HepG2 (cell line): ENCODE measurements at regions not wholly inside any gene's neighbourhood (a gene's known extent, or its start where the extent isn't known, plus 50 kb on each side); places are given as distances from the start of the nearest gene placed in this dataset.

ENCODE experiments used
- ATAC-seq: fragments of 200-7000 bp; cut with Tn5 transposase; 3 replicates; pipeline ENCODE4 v1.9.1; 2020; ENCODE audit warnings: mild to moderate bottlenecking, moderate library complexity
- BruUV-seq: library from RNA; stranded (reverse); fragments of 400-500 nt; replicated peaks from 2 replicates; lab custom pipeline; 2021; lab: Mats Ljungman, UMichigan
- CTCF ChIA-PET: fragments of 300-600 bp; formaldehyde crosslinking; extraction: SDS; loops from one replicate; lab custom pipeline; 2021; ENCODE audit warnings: low total read pairs, inconsistent platforms, low intra/inter-chr PET ratio; lab: Yijun Ruan, JAX
- POLR2A ChIA-PET: fragments of 350-600 bp; sonication (Branson Sonifier 250); formaldehyde crosslinking; loops from one replicate; lab custom pipeline; 2020; ENCODE audit warnings: antibody characterized with exemption, inconsistent platforms; lab: Yijun Ruan, JAX
- DNase-seq: peaks from one replicate; pipeline ENCODE4 v3.0.0-alpha.2; 2015; ENCODE audit warnings: low spot score
- FAIRE-seq: peaks from 3 replicates; lab custom pipeline; 2011; peaks lifted over from hg19 to GRCh38; lab: Jason Lieb, UNC
- H2AFZ ChIP-seq: one replicate; pipeline ENCODE4 v1.6.1; 2011; ENCODE audit warnings: low read length, inconsistent platforms
- H3K27ac ChIP-seq: fragments of 300-600 bp; 3 replicates; pipeline ENCODE4 v1.8.0; 2011; ENCODE audit warnings: mixed run types, mild to moderate bottlenecking, mixed read lengths, low read length, inconsistent platforms; ENCODE audit not compliant: insufficient read depth; ENCODE audit errors: extremely low read length
- H3K27me3 ChIP-seq, 2 experiments: fragments of 200-600 bp in 1 of 2; 2 replicates in 1 of 2; 3 replicates in 1 of 2; pipeline versions ENCODE4 v1.6.0 to v1.8.0; 2011; ENCODE audit warnings: low read length in 2 of 2, mild to moderate bottlenecking in 2 of 2, moderate library complexity in 2 of 2, inconsistent platforms in 1 of 2; ENCODE audit not compliant: insufficient read depth in 2 of 2, control insufficient read depth in 1 of 2
- H3K36me3 ChIP-seq, 2 experiments: fragments of 200-600 bp in 1 of 2; replicated peaks in 1 of 2; 2 replicates in 1 of 2; 3 replicates in 1 of 2; pipeline versions ENCODE4 v1.5.1 to v1.8.0; 2011; ENCODE audit warnings: low read length in 2 of 2, inconsistent platforms in 1 of 2; ENCODE audit not compliant: insufficient read depth in 2 of 2, control insufficient read depth in 1 of 2
- H3K4me1 ChIP-seq: 2 replicates; pipeline ENCODE4 v1.5.1; 2012; ENCODE audit warnings: low read length, inconsistent platforms; ENCODE audit not compliant: insufficient read depth
- H3K4me2 ChIP-seq: 2 replicates; pipeline ENCODE4 v1.6.0; 2011; ENCODE audit warnings: low read depth, low read length, inconsistent platforms
- H3K4me3 ChIP-seq, 3 experiments: fragments of 200-600 bp in 1 of 3; sonication (generic), shearing (Covaris generic) in 1 of 3; replicated peaks in 1 of 3; 2 replicates each; pipeline ENCODE4 v1.5.1; 2011 to 2016; ENCODE audit warnings: low read length in 3 of 3, inconsistent platforms in 2 of 3, low read depth in 2 of 3, mild to moderate bottlenecking in 2 of 3, control low read depth in 1 of 3, mixed read lengths in 1 of 3; ENCODE audit not compliant: insufficient read depth in 1 of 3
- H3K79me2 ChIP-seq: one replicate; pipeline ENCODE4 v1.6.1; 2011; ENCODE audit warnings: low read length, inconsistent platforms; ENCODE audit not compliant: insufficient read depth
- H3K9ac ChIP-seq: 2 replicates; pipeline ENCODE4 v1.6.0; 2011; ENCODE audit warnings: mild to moderate bottlenecking, low read depth, low read length, inconsistent platforms; ENCODE audit not compliant: insufficient read depth
- H3K9me3 ChIP-seq: 2 replicates; pipeline ENCODE4 v1.5.1; 2012; ENCODE audit warnings: mild to moderate bottlenecking, low read length
- H4K20me1 ChIP-seq: 2 replicates; pipeline ENCODE4 v1.6.0; 2011; ENCODE audit warnings: inconsistent platforms, mild to moderate bottlenecking, low read length, moderate library complexity; ENCODE audit not compliant: insufficient read depth
- HNF1A ChIP-seq, 2 experiments: sonication (generic) in 1 of 2; formaldehyde crosslinking in 1 of 2; IDR thresholded peaks; 2 replicates each; pipeline versions ENCODE4 v1.4.0 to v1.6.1; 2016 to 2020; ENCODE audit warnings: borderline replicate concordance in 1 of 2, low read depth in 1 of 2, mild to moderate bottlenecking in 1 of 2, missing genetic modification reagents in 1 of 2
- MEF2D ChIP-seq: sonication (generic); formaldehyde crosslinking; IDR thresholded peaks from 2 replicates; pipeline ENCODE4 v1.5.1; 2020; ENCODE audit warnings: mild to moderate bottlenecking, missing genetic modification reagents
- MEIS1 ChIP-seq: sonication (generic); formaldehyde crosslinking; IDR thresholded peaks from 2 replicates; pipeline ENCODE4 v1.9.0; 2021; ENCODE audit warnings: mild to moderate bottlenecking, missing genetic modification reagents, moderate library complexity, borderline replicate concordance
- RNF219 ChIP-seq: sonication (generic); formaldehyde crosslinking; IDR thresholded peaks from 2 replicates; pipeline ENCODE4 v1.5.0; 2020; ENCODE audit warnings: mild to moderate bottlenecking, missing genetic modification reagents
- ZBTB14 ChIP-seq: sonication (generic); formaldehyde crosslinking; IDR thresholded peaks from 2 replicates; pipeline ENCODE4 v1.4.0; 2020; ENCODE audit warnings: missing genetic modification reagents
- ZBTB7A ChIP-seq: sonication (generic); formaldehyde crosslinking; IDR thresholded peaks from 2 replicates; pipeline ENCODE4 v1.8.0; 2022; ENCODE audit warnings: mild to moderate bottlenecking, missing genetic modification reagents
- ZMYM4 ChIP-seq: sonication (generic); formaldehyde crosslinking; IDR thresholded peaks from 2 replicates; pipeline ENCODE4 v1.8.1; 2023; ENCODE audit warnings: mild to moderate bottlenecking, missing genetic modification reagents
- ZNF280D ChIP-seq: sonication (generic); formaldehyde crosslinking; IDR thresholded peaks from 2 replicates; pipeline ENCODE4 v1.5.1; 2020; ENCODE audit warnings: mild to moderate bottlenecking, missing genetic modification reagents
- ZNF660 ChIP-seq: sonication (generic); formaldehyde crosslinking; IDR thresholded peaks from 2 replicates; pipeline ENCODE4 v1.5.1; 2020; ENCODE audit warnings: mild to moderate bottlenecking, low read depth, missing genetic modification reagents, borderline replicate concordance
- ZNF839 ChIP-seq: sonication (generic); formaldehyde crosslinking; IDR thresholded peaks from 2 replicates; pipeline ENCODE4 v1.4.0; 2020; ENCODE audit warnings: missing genetic modification reagents, mild to moderate bottlenecking, borderline replicate concordance
- WGBS: methylation state at CpG from one replicate; pipeline ENCODE4 v1.1.6; 2017; ENCODE audit warnings: low lambda C conversion rate; 5-methylcytosine and 5-hydroxymethylcytosine counted together
- in situ Hi-C: cut with HindIII; loops from 2 replicates; pipeline ENCODE4 v1.10.0; 2017; ENCODE audit warnings: low pct_unique_long_range_greater_than_20kb; ENCODE audit not compliant: extremely low pct_ligation_motif_present
- intact Hi-C: fragments of 100-400 bp; cut with micrococcal nuclease; formaldehyde crosslinking; loops from one replicate; pipeline ENCODE4 v1.10.0; 2022; ENCODE audit not compliant: unreplicated experiment

GRCh38 chr4:55758570-55758969 is 61.0 kb upstream of the EXOC1L start:
- in situ Hi-C loops (no loop called here), intact Hi-C loops (no loop called here)
- Histone ChIP-seq H3K4me3 (no peak overlapping the region), H3K9me3 (no peaks in the 10 kb centered on the region), H2AFZ (no peak overlapping the region), H3K9ac (no peak overlapping the region), H3K27me3 (no peaks in the 10 kb centered on the region; a peak in 1 of 5 replicates), H4K20me1 (no peaks in the 10 kb centered on the region), H3K27ac (no peak overlapping the region), H3K4me2 (no peak overlapping the region), H3K79me2 (no peaks in the 10 kb centered on the region), H3K4me1 (no peaks in the 10 kb centered on the region; the same call in 1 of the 2 replicates), H3K36me3 (no peaks in the 10 kb centered on the region)
- FAIRE-seq (no peak), DNase-seq (no peak), ATAC-seq (no peak; the same call in 1 of the 3 replicates)
- ChIA-PET CTCF (no interaction called here), POLR2A (no interaction called here)
- BruUV-seq: no TSS peak
- no peak for TF ChIP-seq ZBTB14 (CRISPR knock-in tag)
- TF ChIP-seq ZNF660 (CRISPR knock-in tag): no peak
- no peak for TF ChIP-seq MEF2D
- TF ChIP-seq HNF1A (IDR thresholded peaks at IDR 0.05; ENCODE audit: low read depth): no peak
- no peak for TF ChIP-seq HNF1A (CRISPR knock-in tag; IDR thresholded peaks at IDR 0.05; ENCODE audit: borderline replicate concordance)
- TF ChIP-seq RNF219: no peak
- no peak for TF ChIP-seq ZNF839 (CRISPR knock-in tag)
- no peak for TF ChIP-seq ZNF280D
- TF ChIP-seq MEIS1 (CRISPR knock-in tag): no peak
- TF ChIP-seq ZMYM4: no peak
- TF ChIP-seq ZBTB7A (CRISPR knock-in tag): no peak
- WGBS: 50% methylated on average over 4 of the region's 4 CpGs
